Sigmoid colon (tissue), 3 donors: ENCODE measurements at regions not wholly inside any gene's neighbourhood (a gene's known extent, or its start where the extent isn't known, plus 50 kb on each side); places are given as distances from the start of the nearest gene placed in this dataset.

ENCODE experiments used
- POLR2A ChIP-seq, 2 donors: fragments of 450-650 bp; IDR thresholded peaks; one replicate each; pipeline ENCODE4 v1.6.1; 2016; ENCODE audit warnings: antibody characterized with exemption in 2 of 2, mild to moderate bottlenecking in 2 of 2, moderate library complexity in 2 of 2
- TF ChIP-seq, protein P1 (sequence below), 4 experiments: fragments of 450-650 bp in 3 of 4; fragments of 200-600 bp in 1 of 4; IDR thresholded peaks; one replicate each; pipeline ENCODE4 v1.5.1; 2016 to 2019; ENCODE audit warnings: antibody characterized with exemption in 4 of 4, mild to moderate bottlenecking in 3 of 4, moderate library complexity in 2 of 4

DNA sequence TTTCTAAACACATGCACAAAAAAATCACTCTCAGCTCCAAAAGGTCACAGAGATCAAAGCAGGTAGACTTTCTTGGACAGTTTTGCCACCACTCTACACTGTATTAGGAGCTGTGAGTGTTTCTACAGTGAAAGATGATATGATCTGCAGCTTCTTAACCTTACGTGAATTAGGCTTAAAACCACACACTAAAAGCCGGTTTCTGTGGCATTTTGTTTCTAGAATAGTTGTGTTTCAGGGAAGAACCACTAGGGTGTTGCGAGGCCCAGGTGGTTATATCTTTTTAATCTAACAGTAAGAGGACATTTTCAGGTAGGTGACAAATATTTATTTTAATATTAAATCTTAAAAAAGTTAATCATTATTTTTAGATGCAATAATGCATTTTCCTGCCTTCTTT is 216.4 kb downstream of the KLF5 start:
- TF ChIP-seq, protein P1, sequence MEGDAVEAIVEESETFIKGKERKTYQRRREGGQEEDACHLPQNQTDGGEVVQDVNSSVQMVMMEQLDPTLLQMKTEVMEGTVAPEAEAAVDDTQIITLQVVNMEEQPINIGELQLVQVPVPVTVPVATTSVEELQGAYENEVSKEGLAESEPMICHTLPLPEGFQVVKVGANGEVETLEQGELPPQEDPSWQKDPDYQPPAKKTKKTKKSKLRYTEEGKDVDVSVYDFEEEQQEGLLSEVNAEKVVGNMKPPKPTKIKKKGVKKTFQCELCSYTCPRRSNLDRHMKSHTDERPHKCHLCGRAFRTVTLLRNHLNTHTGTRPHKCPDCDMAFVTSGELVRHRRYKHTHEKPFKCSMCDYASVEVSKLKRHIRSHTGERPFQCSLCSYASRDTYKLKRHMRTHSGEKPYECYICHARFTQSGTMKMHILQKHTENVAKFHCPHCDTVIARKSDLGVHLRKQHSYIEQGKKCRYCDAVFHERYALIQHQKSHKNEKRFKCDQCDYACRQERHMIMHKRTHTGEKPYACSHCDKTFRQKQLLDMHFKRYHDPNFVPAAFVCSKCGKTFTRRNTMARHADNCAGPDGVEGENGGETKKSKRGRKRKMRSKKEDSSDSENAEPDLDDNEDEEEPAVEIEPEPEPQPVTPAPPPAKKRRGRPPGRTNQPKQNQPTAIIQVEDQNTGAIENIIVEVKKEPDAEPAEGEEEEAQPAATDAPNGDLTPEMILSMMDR (IDR thresholded peaks at IDR 0.05), result no peak
- TF ChIP-seq POLR2A (IDR thresholded peaks at IDR 0.05), result no peak
